ENCODE measurements at regions not wholly inside any gene's neighbourhood (a gene's known extent, or its start where the extent isn't known, plus 50 kb on each side); places are given as distances from the start of the nearest gene placed in this dataset.
"Not testable (repeated sequence)": the region's sequence is repeated elsewhere in the genome, so short reads cannot be mapped to it uniquely, and the experiment has no call there.

GRCh38 chr19:34041925-34042521, 130.3 kb upstream of the LSM14A start:
- no peak for DNase-seq

DNA sequence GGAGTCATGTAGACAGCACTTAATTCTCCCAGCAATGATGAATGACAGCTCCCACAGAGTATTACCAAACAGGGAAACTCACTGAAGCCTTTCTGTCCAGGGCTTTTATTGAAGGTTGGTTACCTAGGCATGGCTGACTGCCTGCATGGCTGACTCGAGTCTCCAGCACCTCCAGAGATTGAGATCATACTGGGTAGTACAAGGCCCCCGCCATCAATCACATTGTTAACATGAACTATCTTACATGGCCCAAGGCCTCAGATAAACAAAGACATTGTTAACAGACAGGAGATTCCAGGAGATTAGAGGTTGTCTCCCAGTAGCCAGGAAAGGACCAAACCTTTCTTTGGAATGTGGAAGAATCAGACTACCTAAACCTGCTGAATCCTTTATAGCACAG, 128.3 kb upstream of the LSM14A start:
- no peak for DNase-seq

- no peak for DNase-seq
Observed at GRCh38 chr19:34049944-34050343, 122.4 kb upstream of the LSM14A start.

DNA sequence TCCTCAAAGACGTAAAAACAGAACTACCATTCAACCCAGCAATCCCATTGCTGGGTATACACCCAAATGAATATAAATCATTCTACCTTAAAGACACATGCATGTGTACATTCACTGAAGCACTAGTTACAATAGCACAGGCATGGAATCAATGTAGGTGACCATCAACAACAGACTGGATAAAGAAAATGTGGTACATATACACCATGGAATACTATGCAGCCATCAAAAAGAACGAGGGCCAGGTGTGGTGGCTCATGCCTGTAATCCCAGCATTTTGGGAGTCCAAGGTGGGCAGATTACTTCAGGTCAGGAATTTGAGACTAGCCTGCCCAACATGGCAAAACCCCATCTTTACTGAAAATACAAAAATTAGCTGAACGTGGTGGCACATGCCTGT, 121.9 kb upstream of the LSM14A start:
- DNase-seq, result not testable (repeated sequence)

GRCh38 chr19:34051255-34051654, 121.0 kb upstream of the LSM14A start:
- no peak for DNase-seq

DNA sequence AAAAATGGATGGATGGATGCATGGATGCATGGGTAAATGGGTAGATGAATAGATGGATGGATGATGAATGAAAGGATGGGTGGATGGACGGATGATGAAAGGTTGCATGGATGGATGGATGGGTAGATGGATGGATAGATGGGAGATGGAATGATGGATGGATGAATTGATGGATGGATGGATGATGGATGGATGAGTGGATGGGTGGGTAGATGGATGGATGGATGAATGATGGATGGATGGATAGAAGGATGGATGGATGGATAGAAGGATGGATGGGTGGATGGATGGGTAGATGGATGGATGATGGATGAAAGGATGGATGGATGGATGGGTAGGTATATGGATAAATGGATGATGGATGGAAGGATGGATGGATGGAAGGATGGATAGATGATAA, 115.1 kb upstream of the LSM14A start:
- DNase-seq, result no peak

DNA sequence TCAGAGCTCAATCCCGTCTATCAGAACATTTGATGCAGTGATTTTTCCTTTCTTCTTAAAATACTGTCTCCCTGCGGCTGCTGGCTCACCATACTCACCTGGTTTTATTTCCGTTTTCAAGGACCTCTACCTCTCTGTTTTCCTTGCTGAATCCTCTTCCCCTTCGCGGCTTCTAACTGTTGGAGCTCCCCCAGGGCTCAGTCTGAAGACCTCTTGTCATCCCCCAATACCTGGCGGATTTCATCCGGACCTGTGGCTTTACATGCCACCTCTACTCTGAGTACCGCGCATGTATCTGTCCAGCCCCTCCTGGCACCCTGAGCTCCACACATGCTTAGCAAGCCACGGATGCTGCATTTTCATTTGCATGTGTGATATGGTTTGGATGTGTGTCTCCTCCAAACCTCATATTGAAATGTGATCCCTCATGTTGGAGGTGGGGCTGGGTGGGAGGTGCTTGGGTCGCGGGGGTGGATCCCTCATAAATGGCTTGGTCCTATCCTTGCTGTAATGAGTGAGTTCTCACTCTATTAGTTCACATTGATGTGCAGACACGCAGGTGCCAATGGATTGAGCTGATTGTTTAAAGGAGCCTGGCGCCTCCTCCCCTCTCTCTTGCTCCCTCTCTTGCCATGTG, 106.2 kb upstream of the LSM14A start:
- no peak for DNase-seq

DNA sequence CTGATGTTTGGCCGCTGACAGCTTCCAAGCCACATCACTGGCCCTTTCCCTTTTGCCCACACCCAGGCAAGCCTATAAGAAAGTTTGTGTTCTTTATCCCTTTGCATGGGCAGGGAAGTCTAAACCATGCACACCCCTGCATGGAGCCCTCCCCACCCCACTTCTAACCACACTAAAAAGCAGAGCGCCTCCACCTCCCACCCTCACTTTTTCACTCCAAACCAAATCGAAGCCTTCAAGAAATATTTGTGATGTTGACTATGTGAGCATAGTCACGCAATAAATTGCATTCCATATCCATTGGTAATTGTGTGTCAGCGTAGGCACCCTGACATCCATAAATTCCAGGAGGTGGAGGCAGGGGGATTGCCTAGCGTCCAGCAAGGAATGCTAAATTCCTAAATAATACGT, 104.4 kb upstream of the LSM14A start:
- DNase-seq, result no peak

- DNase-seq, result no peak
Observed at GRCh38 chr19:34075661-34076091, 96.6 kb upstream of the LSM14A start.

GRCh38 chr19:34082289-34083077, 89.8 kb upstream of the LSM14A start:
- DNase-seq, result no peak

DNA sequence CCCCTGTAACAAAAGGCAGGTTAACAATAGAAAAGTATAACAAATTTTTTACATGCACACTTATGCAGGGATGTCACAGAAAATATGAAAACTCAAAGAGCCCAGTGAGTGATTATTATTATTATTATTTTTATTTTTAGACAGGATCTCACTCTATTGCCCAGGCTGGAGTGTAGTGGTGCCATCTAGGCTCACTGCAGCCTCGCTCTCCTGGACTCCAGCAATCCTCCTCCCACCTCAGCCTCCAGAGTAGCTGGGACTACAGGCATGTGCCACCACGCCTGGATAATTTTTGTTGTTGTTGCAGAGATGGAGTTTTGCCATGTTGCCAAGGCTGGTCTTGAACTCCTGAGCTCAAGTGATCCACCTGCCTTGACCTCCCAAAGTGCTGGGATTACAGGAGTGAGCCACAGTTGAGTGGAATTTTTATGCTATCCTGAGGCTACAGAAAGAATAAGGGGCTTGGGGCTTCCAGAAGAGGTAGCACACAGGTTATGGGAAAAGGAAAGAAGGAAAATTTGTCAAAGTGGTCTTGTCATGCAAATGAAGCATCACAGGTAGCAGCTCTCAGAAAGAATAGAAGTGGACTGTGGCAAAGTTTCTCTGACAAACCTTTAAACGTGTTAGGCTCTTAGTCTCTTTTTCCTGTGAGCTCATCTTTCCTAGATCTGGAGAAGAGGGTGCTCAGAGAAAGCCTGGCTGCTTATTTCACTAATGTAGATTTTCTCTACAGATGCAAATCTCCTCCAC, 87.7 kb upstream of the LSM14A start:
- DNase-seq, result no peak

DNA sequence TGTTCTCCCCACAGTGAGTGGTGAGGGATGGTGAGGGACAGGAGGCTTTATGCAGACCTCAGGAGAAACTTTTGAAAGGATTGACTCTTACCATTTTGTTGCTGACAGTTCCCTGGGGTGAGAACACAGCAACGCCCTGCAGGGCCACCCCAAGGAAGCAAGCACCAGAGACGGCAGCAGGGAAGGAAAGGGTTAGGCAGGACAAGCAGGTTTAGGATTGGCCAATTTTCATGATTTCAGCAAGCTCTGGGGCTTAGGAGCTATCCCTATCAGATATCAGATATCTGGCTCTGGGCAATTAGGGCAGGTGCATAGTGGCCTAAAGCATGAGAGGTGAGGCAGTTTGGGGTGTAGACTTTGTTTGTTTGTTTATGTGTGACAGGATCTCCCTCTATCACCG, 87.0 kb upstream of the LSM14A start:
- no peak for DNase-seq

- no peak for DNase-seq
Observed at GRCh38 chr19:34088292-34088691, 84.0 kb upstream of the LSM14A start.

DNA sequence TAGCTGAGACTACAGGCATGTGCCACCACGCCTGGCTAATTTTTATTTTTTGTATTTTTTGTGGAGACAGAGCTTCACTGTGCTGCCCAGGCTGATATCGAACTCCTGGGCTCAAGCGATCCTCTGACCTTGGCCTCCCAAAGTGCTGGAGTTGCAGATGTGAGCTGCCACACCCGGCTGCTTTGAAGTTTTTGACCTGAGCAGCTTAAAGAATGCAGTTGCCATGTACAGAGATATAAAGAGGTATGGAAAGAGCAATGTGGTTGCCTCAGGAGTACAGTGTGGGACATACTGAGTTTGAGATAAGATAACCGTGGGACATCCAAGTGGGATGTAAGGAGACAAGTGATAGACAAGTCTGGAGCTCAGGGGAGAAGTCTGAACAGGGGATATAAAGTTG, 82.7 kb upstream of the LSM14A start:
- DNase-seq, result no peak

- no peak for DNase-seq
Observed at GRCh38 chr19:34094960-34095359, 77.3 kb upstream of the LSM14A start.

GRCh38 chr19:34095411-34095810, 76.9 kb upstream of the LSM14A start:
- DNase-seq, result not testable (repeated sequence)

DNA sequence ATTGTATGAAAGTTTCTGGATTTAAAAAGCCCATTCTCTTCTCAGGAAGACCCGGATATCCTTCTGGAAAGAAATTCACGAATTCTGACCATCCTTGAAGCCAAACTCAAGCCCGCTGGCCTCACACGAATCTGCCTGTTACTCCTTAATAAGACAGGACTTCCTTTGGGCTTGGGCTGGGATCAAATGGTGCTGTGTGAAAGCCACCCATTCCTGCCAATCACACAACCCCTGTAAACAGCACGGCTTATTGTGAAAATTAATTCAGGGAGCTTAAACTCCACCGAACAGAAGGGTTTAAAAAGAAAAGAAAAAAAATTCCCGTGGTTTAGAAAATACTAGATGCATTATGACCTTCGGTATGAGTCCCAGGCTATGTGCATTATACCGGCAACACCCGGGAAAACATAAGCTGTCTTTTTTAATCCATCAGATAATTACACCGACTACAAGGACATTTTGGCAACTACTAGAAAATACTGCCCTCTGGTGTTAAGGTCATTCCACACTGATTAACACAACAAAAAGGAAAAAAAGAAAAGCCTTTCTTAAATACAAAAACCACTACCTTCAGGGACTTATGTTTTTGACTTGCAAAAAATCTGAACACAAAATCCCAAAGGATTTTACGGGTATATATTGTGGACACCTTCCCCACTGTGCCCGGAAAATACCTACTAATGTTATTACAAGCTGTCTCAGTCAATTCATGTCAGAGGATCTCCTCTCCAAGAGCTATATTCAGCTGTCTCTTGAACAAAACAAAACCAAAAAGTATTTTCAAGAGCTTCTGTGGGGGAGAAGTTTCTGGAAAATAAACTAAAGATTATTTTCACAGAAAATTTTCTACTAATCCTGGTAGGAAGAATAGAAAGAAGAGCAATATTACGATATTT, 76.0 kb upstream of the LSM14A start:
- DNase-seq, result peak in 1 of 2 experiments; percentile 48

GRCh38 chr19:34104096-34104495, 68.2 kb upstream of the LSM14A start:
- no peak for DNase-seq

DNA sequence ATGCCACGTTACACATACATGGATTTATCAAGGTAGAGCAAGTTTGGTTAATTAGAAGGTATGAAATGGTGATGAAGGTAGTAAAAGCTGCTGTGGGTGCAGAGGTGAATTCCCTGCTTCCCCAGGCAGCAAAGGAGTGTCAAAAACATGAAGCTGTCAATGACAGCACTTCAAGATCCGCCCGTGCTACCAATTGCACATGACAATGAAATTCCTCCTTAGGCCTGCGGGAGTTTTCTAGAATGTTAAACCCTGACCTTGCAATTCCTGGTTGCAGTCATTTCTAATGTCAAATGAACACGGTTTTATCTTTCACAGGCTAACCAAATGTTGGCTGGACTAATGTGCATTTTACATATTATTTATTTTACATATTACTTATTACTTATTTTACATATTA, 67.7 kb upstream of the LSM14A start:
- no peak for DNase-seq

DNA sequence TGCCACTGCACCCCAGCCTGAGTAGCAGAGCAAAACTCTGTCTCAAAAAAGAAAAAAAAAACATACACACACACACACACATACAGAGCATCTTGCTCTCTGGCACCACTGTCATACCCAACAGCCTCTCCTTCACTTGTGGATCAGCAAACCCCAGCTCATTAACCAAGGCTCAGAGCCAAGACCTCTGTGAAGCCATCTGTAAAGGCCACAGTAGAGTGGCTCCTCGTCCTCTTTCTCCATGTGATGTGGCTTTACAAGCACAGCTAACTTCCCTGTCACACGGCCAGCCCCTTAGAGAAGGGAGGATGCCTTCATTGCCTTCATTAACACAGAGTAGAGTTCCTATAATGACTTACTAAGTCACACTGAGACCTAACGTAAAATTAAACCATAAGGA, 62.7 kb upstream of the LSM14A start:
- DNase-seq, result no peak

DNA sequence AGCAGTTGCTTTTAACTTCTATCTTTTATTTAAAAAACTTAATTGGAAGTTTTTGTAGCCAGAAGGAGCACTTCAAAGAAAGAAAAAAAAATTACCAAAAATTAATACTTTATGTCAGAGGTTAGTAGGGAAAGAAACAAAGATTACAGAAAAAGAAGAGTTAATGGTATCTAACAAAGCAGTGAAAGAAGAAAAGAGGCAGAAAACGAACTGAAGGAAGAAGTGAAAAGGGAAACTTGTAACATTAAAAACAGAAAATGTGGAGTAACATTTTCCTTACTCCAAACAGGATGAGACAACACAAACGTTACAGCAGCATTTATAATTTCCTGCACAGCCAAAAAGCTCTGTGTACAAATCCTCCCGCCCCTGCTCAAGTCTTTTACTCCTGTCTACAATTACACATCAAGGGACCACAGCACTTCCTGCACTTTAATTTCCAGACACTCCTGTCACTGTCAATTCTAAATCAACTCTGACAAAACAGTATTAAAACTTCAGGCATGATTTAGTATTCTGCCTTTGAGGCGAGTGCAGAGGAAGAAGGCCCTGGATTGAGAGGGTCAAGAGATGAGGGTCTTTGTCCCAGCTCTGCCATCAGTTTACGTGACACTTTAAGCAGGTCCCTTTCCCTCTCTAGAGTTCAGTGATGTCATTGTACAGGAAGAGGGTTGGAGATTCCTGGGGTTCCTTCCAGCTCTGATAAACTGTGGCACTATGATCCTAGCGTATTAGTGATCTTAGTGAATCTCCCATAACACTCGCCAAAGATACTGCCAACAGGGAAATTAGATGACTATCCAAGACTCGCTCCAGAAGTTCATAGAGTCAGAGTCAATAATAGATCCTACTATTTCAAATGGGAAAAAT, 53.2 kb upstream of the LSM14A start:
- no peak for DNase-seq
